Vagina (tissue), 2 donors: ENCODE measurements at regions not wholly inside any gene's neighbourhood (a gene's known extent, or its start where the extent isn't known, plus 50 kb on each side); places are given as distances from the start of the nearest gene placed in this dataset.

ENCODE experiments used
- DNase-seq, 2 donors: peaks; one replicate each; pipeline ENCODE4 v3.0.0-alpha.2; 2017; ENCODE audit errors: extremely low spot score in 2 of 2
- H3K27ac ChIP-seq: fragments of 200-600 bp; sonication (generic); one replicate; pipeline ENCODE4 v1.5.1; 2019
- H3K27me3 ChIP-seq: fragments of 200-600 bp; sonication (generic); one replicate; pipeline ENCODE4 v1.5.1; 2019
- H3K36me3 ChIP-seq, 2 donors: fragments of 200-600 bp; sonication (generic); one replicate each; pipeline ENCODE4 v1.5.1; 2017 to 2019
- H3K4me1 ChIP-seq: fragments of 200-600 bp; sonication (generic); one replicate; pipeline ENCODE4 v1.5.1; 2019
- H3K4me3 ChIP-seq, 2 donors: fragments of 200-600 bp; sonication (generic); 1 replicate in 1 of 2; 2 replicates in 1 of 2; pipeline ENCODE4 v1.5.1; 2016 to 2019
- H3K9me3 ChIP-seq: fragments of 200-600 bp; sonication (generic); one replicate; pipeline ENCODE4 v1.5.1; 2019
- CTCF ChIP-seq, 3 experiments: fragments of 450-650 bp in 2 of 3; fragments of 200-600 bp in 1 of 3; sonication (generic) in 1 of 3; IDR thresholded peaks; one replicate each; pipeline ENCODE4 v1.5.1; 2017 to 2019; ENCODE audit warnings: antibody characterized with exemption in 3 of 3, mild to moderate bottlenecking in 2 of 3, moderate library complexity in 2 of 3
- POLR2A ChIP-seq, 2 donors: fragments of 450-650 bp; IDR thresholded peaks; one replicate each; pipeline ENCODE4 v1.6.1; 2017; ENCODE audit warnings: antibody characterized with exemption in 2 of 2, mild to moderate bottlenecking in 2 of 2, moderate library complexity in 2 of 2
- POLR2AphosphoS5 ChIP-seq, 2 donors: sonication (generic); formaldehyde crosslinking; IDR thresholded peaks; one replicate each; pipeline ENCODE4 v1.9.0; 2017; ENCODE audit warnings: antibody characterized with exemption in 2 of 2, mild to moderate bottlenecking in 2 of 2, low read depth in 1 of 2; ENCODE audit not compliant: insufficient read depth in 1 of 2
- intact Hi-C: fragments of 100-400 bp; cut with DNase I; formaldehyde crosslinking; loops from one replicate; pipeline ENCODE4 v1.15.1; 2023

GRCh38 chr2:103103678-103104077 lies 341.8 kb downstream of the TMEM182 start:
- H3K4me3 ChIP-seq: no peak overlapping the region
- no peaks in the 10 kb centered on the region for H3K9me3 ChIP-seq
- intact Hi-C loops: no loop called here
- no peaks in the 10 kb centered on the region for H3K4me1 ChIP-seq
- no peak for DNase-seq
- TF ChIP-seq POLR2A (IDR thresholded peaks at IDR 0.05): no peak
- TF ChIP-seq POLR2AphosphoS5 (IDR thresholded peaks at IDR 0.05; ENCODE audit: insufficient read depth in 1 of 2, low read depth in 1 of 2): no peak
- TF ChIP-seq CTCF (IDR thresholded peaks at IDR 0.05): no peak
- no peak overlapping the region for H3K27ac ChIP-seq
- H3K27me3 ChIP-seq: no peaks in the 10 kb centered on the region
- no peaks in the 10 kb centered on the region for H3K36me3 ChIP-seq

- H3K27me3 ChIP-seq: no peaks in the 10 kb centered on the region
- no peaks in the 10 kb centered on the region for H3K9me3 ChIP-seq
- intact Hi-C loops: no loop called here
- no peak overlapping the region for H3K27ac ChIP-seq
- no peaks in the 10 kb centered on the region for H3K4me1 ChIP-seq
- H3K36me3 ChIP-seq: no peaks in the 10 kb centered on the region
- no peak for DNase-seq
- H3K4me3 ChIP-seq: no peak overlapping the region
- TF ChIP-seq POLR2AphosphoS5 (IDR thresholded peaks at IDR 0.05; ENCODE audit: insufficient read depth in 1 of 2, low read depth in 1 of 2) (no peak), POLR2A (IDR thresholded peaks at IDR 0.05) (no peak), CTCF (IDR thresholded peaks at IDR 0.05) (no peak)
These were observed 357.5 kb downstream of the TMEM182 start for GRCh38 chr2:103119352-103119751.

- DNase-seq: no peak
- TF ChIP-seq POLR2AphosphoS5 (IDR thresholded peaks at IDR 0.05; ENCODE audit: insufficient read depth in 1 of 2, low read depth in 1 of 2): no peak
- no peak for TF ChIP-seq CTCF (IDR thresholded peaks at IDR 0.05)
- no peak for TF ChIP-seq POLR2A (IDR thresholded peaks at IDR 0.05)
- intact Hi-C loops: no loop called here
These were observed 359.3 kb downstream of the TMEM182 start for GRCh38 chr2:103121106-103121505.

GRCh38 chr2:103123516-103123915 lies 361.7 kb downstream of the TMEM182 start:
- H3K27me3 ChIP-seq: no peaks in the 10 kb centered on the region
- no peaks in the 10 kb centered on the region for H3K9me3 ChIP-seq
- no peak overlapping the region for H3K27ac ChIP-seq
- H3K4me1 ChIP-seq: no peaks in the 10 kb centered on the region
- no peaks in the 10 kb centered on the region for H3K36me3 ChIP-seq
- TF ChIP-seq POLR2A (IDR thresholded peaks at IDR 0.05): no peak
- TF ChIP-seq CTCF (IDR thresholded peaks at IDR 0.05): no peak
- TF ChIP-seq POLR2AphosphoS5 (IDR thresholded peaks at IDR 0.05; ENCODE audit: insufficient read depth in 1 of 2, low read depth in 1 of 2): no peak
- DNase-seq: no peak
- no peak overlapping the region for H3K4me3 ChIP-seq
- intact Hi-C loops: no loop called here

More at GRCh38 chr2:103121106-103121505, 359.3 kb downstream of the TMEM182 start:
- H3K27me3 ChIP-seq: no peaks in the 10 kb centered on the region
- H3K9me3 ChIP-seq: no peaks in the 10 kb centered on the region
- no peak overlapping the region for H3K4me3 ChIP-seq
- no peak overlapping the region for H3K27ac ChIP-seq
- no peaks in the 10 kb centered on the region for H3K36me3 ChIP-seq
- no peaks in the 10 kb centered on the region for H3K4me1 ChIP-seq

GRCh38 chr2:103130857-103131256 lies 369.0 kb downstream of the TMEM182 start:
- TF ChIP-seq POLR2AphosphoS5 (IDR thresholded peaks at IDR 0.05; ENCODE audit: insufficient read depth in 1 of 2, low read depth in 1 of 2): no peak
- no peak for TF ChIP-seq CTCF (IDR thresholded peaks at IDR 0.05)
- TF ChIP-seq POLR2A (IDR thresholded peaks at IDR 0.05): no peak
- Histone ChIP-seq H3K9me3 (no peaks in the 10 kb centered on the region), H3K4me3 (no peak overlapping the region), H3K36me3 (no peaks in the 10 kb centered on the region), H3K27ac (no peak overlapping the region), H3K27me3 (no peaks in the 10 kb centered on the region), H3K4me1 (no peaks in the 10 kb centered on the region)
- no peak for DNase-seq
- intact Hi-C loops: no loop called here
